HEK293 (cell line): ENCODE measurements at regions not wholly inside any gene's neighbourhood (a gene's known extent, or its start where the extent isn't known, plus 50 kb on each side); places are given as distances from the start of the nearest gene placed in this dataset.
A peak's percentile ranks its signal among the peaks of the same experiment; 100 is the strongest.

Experiments
- CTCF ChIA-PET: fragments of 350-600 bp; formaldehyde crosslinking; extraction: SDS; loops from one replicate; lab custom pipeline; 2021; ENCODE audit warnings: antibody characterized with exemption; lab: Yijun Ruan, JAX
- POLR2A ChIA-PET: fragments of 300-600 bp; formaldehyde crosslinking; extraction: SDS; loops from one replicate; lab custom pipeline; 2020; ENCODE audit warnings: antibody characterized with exemption, inconsistent platforms; lab: Yijun Ruan, JAX
- H3K27ac ChIP-seq: fragments of 200-500 bp; sonication (Bioruptor generic); 2 replicates; pipeline ENCODE4 v1.5.1; 2014; ENCODE audit warnings: low read depth, low read length, control low read depth, inconsistent platforms; ENCODE audit errors: extremely low read depth
- H3K36me3 ChIP-seq, 2 experiments: fragments of 200-500 bp in 1 of 2; sonication (Bioruptor generic) in 1 of 2; 1 replicate in 1 of 2; 2 replicates in 1 of 2; pipeline ENCODE4 v1.5.1; 2014 to 2017; ENCODE audit warnings: inconsistent platforms in 2 of 2, low read length in 2 of 2; ENCODE audit not compliant: control insufficient read depth in 2 of 2, insufficient read depth in 1 of 2
- H3K4me1 ChIP-seq: fragments of 200-500 bp; sonication (Bioruptor generic); 2 replicates; pipeline ENCODE4 v1.5.1; 2014; ENCODE audit warnings: mild to moderate bottlenecking, low read length, inconsistent platforms; ENCODE audit not compliant: control insufficient read depth, insufficient read depth
- H3K4me3 ChIP-seq: 2 replicates; pipeline ENCODE4 v1.5.1; 2011; ENCODE audit warnings: low read depth, mild to moderate bottlenecking, control low read depth, low read length, moderate library complexity
- H3K9me3 ChIP-seq: fragments of 200-500 bp; sonication (Bioruptor generic); 2 replicates; pipeline ENCODE4 v1.5.1; 2014; ENCODE audit warnings: low read depth, low read length, inconsistent platforms; ENCODE audit not compliant: control insufficient read depth, insufficient read depth
- ATF2 ChIP-seq: fragments of 450-650 bp; formaldehyde crosslinking; IDR thresholded peaks from 2 replicates; pipeline ENCODE4 v1.5.1; 2016; ENCODE audit warnings: missing biosample characterization, missing genetic modification characterization, low read depth
- ELK4 ChIP-seq: IDR thresholded peaks from 2 replicates; pipeline ENCODE4 v1.6.1; 2011; ENCODE audit warnings: mild to moderate bottlenecking, low read depth, low read length, borderline replicate concordance
- KLF8 ChIP-seq: fragments of 450-650 bp; formaldehyde crosslinking; IDR thresholded peaks from 2 replicates; pipeline ENCODE4 v1.5.1; 2016; ENCODE audit warnings: missing biosample characterization, missing genetic modification characterization
- PRDM10 ChIP-seq: fragments of 450-650 bp; formaldehyde crosslinking; IDR thresholded peaks from 2 replicates; pipeline ENCODE4 v1.5.1; 2016; ENCODE audit warnings: missing biosample characterization, missing genetic modification characterization
- ZFHX2 ChIP-seq: fragments of 450-650 bp; formaldehyde crosslinking; conservative IDR thresholded peaks from 2 replicates; pipeline ENCODE4 v1.5.1; 2016; ENCODE audit warnings: missing biosample characterization, missing genetic modification characterization
- ZNF10 ChIP-seq: fragments of 450-650 bp; formaldehyde crosslinking; IDR thresholded peaks from 2 replicates; pipeline ENCODE4 v1.5.1; 2017; ENCODE audit warnings: missing biosample characterization, missing genetic modification characterization
- ZNF146 ChIP-seq: fragments of 450-650 bp; formaldehyde crosslinking; IDR thresholded peaks from 2 replicates; pipeline ENCODE4 v1.5.1; 2016; ENCODE audit warnings: missing biosample characterization, missing genetic modification characterization
- ZNF155 ChIP-seq: fragments of 450-650 bp; formaldehyde crosslinking; IDR thresholded peaks from 2 replicates; pipeline ENCODE4 v1.5.1; 2016; ENCODE audit warnings: missing biosample characterization, missing genetic modification characterization
- ZNF175 ChIP-seq: fragments of 450-650 bp; formaldehyde crosslinking; IDR thresholded peaks from 2 replicates; pipeline ENCODE4 v1.5.1; 2016; ENCODE audit warnings: missing biosample characterization, missing genetic modification characterization
- ZNF423 ChIP-seq: fragments of 450-650 bp; formaldehyde crosslinking; IDR thresholded peaks from 2 replicates; pipeline ENCODE4 v1.5.1; 2016; ENCODE audit warnings: missing biosample characterization, missing genetic modification characterization
- ZNF473 ChIP-seq: fragments of 450-650 bp; formaldehyde crosslinking; IDR thresholded peaks from 2 replicates; pipeline ENCODE4 v1.5.1; 2017; ENCODE audit warnings: missing biosample characterization, missing genetic modification characterization
- ZNF692 ChIP-seq: fragments of 450-650 bp; formaldehyde crosslinking; IDR thresholded peaks from 2 replicates; pipeline ENCODE4 v1.5.1; 2016; ENCODE audit warnings: missing biosample characterization, missing genetic modification characterization
- ZSCAN18 ChIP-seq: fragments of 450-650 bp; formaldehyde crosslinking; IDR thresholded peaks from 2 replicates; pipeline ENCODE4 v1.5.1; 2016; ENCODE audit warnings: missing biosample characterization, missing genetic modification characterization

- Histone ChIP-seq H3K4me1 (no peaks in the 10 kb centered on the region), H3K9me3 (no peaks in the 10 kb centered on the region), H3K36me3 (no peaks in the 10 kb centered on the region), H3K27ac (no peak overlapping the region), H3K4me3 (no peak overlapping the region)
- TF ChIP-seq ZFHX2 (tag by site-specific recombination) (no peak), ZNF155 (tag by site-specific recombination) (no peak), ZNF692 (tag by site-specific recombination) (no peak), ZNF473 (no peak), ZNF146 (tag by site-specific recombination) (no peak), PRDM10 (no peak), ZNF423 (tag by site-specific recombination) (no peak), ELK4 (no peak), ZNF175 (tag by site-specific recombination) (no peak), ZNF10 (tag by site-specific recombination) (no peak), KLF8 (tag by site-specific recombination) (no peak)
- ChIA-PET POLR2A (no interaction called here), CTCF (interaction anchor here (0.6 kb wide), 1 partner anchor 15 kb away, joined by 3 read pairs; no protein-coding TSS in a partner anchor)
These were observed 55.0 kb upstream of the CXCL12 start for GRCh38 chr10:44439958-44440244.

- ChIA-PET POLR2A (no interaction called here), CTCF (interaction anchor here (0.6 to 1.4 kb wide), 5 partner anchors 9 to 71 kb away, joined by 3 to 5 read pairs (median 4); no protein-coding TSS in a partner anchor)
- TF ChIP-seq ATF2 (tag by site-specific recombination), result peak; percentile 66
- TF ChIP-seq ZSCAN18 (tag by site-specific recombination), result no peak
- no peak overlapping the region for H3K27ac ChIP-seq
- H3K9me3 ChIP-seq, result no peaks in the 10 kb centered on the region
- H3K4me3 ChIP-seq, result no peak overlapping the region
- no peaks in the 10 kb centered on the region for H3K36me3 ChIP-seq
- H3K4me1 ChIP-seq, result no peaks in the 10 kb centered on the region
These were observed 72.4 kb upstream of the CXCL12 start for GRCh38 chr10:44457259-44457658.
